K562 (cell line): ENCODE measurements at regions not wholly inside any gene's neighbourhood (a gene's known extent, or its start where the extent isn't known, plus 50 kb on each side); places are given as distances from the start of the nearest gene placed in this dataset.
A peak's percentile ranks its signal among the peaks of the same experiment; 100 is the strongest.

Experiments used
- ATAC-seq: fragments of 200-7000 bp; cut with Tn5 transposase; 3 replicates; pipeline ENCODE4 v1.9.1; 2020; ENCODE audit warnings: moderate library complexity
- BruUV-seq: library from RNA; stranded (reverse); fragments of 400-500 nt; replicated peaks from 2 replicates; lab custom pipeline; 2021; lab: Mats Ljungman, UMichigan
- CTCF ChIA-PET: fragments of 300-600 bp; formaldehyde crosslinking; extraction: SDS; loops from one replicate; lab custom pipeline; 2021; ENCODE audit warnings: low intra/inter-chr PET ratio; lab: Yijun Ruan, JAX
- POLR2A ChIA-PET: fragments of 300-600, 350-650 bp; sonication (Branson Sonifier 250); formaldehyde crosslinking; extraction: SDS; loops from one replicate; lab custom pipeline; 2021; ENCODE audit warnings: antibody characterized with exemption, inconsistent platforms; lab: Yijun Ruan, JAX
- DNase-seq, 4 experiments: peaks; one replicate each; pipeline versions ENCODE4 v3.0.0 to v3.0.0-alpha.2; 2011 to 2018; ENCODE audit warnings: low spot score in 3 of 4, mixed read lengths in 3 of 4; ENCODE audit errors: extremely low read depth in 1 of 4
- FAIRE-seq: peaks from 2 replicates; lab custom pipeline; 2011; peaks lifted over from hg19 to GRCh38; lab: Jason Lieb, UNC
- H2AFZ ChIP-seq: 2 replicates; pipeline ENCODE4 v1.6.0; 2011; ENCODE audit warnings: low read depth, low read length, control low read depth, inconsistent platforms
- H3K27ac ChIP-seq: fragments of 200-600 bp; 3 replicates; pipeline ENCODE4 v1.8.0; 2011; ENCODE audit warnings: low read depth, mild to moderate bottlenecking, control low read depth, inconsistent platforms, low read length, moderate library complexity, mixed read lengths; ENCODE audit errors: extremely low read depth
- H3K27me3 ChIP-seq, 2 experiments: fragments of 300-600 bp in 1 of 2; 2 replicates in 1 of 2; 3 replicates in 1 of 2; pipeline versions ENCODE4 v1.6.0 to v1.8.0; 2011; ENCODE audit warnings: inconsistent platforms in 2 of 2, low read length in 2 of 2, mild to moderate bottlenecking in 1 of 2, mixed read lengths in 1 of 2, moderate library complexity in 1 of 2; ENCODE audit not compliant: control insufficient read depth in 2 of 2, insufficient read depth in 2 of 2
- H3K36me3 ChIP-seq: fragments of 300-600 bp; 3 replicates; pipeline ENCODE4 v1.8.0; 2011; ENCODE audit warnings: mild to moderate bottlenecking, low read length, inconsistent platforms; ENCODE audit not compliant: control insufficient read depth, insufficient read depth
- H3K4me1 ChIP-seq, 2 experiments: fragments of 200-600 bp in 1 of 2; replicated peaks in 1 of 2; 2 replicates in 1 of 2; 3 replicates in 1 of 2; pipeline versions ENCODE4 v1.5.1 to v1.8.0; 2011; ENCODE audit warnings: inconsistent platforms in 2 of 2, low read length in 2 of 2, mild to moderate bottlenecking in 1 of 2, mixed read lengths in 1 of 2, moderate library complexity in 1 of 2; ENCODE audit not compliant: control insufficient read depth in 2 of 2, insufficient read depth in 2 of 2
- H3K4me2 ChIP-seq: 2 replicates; pipeline ENCODE4 v1.6.1; 2011; ENCODE audit warnings: low read length, control low read depth, inconsistent platforms, mixed read lengths; ENCODE audit not compliant: insufficient read depth
- H3K4me3 ChIP-seq: fragments of 200-600 bp; sonication (generic), shearing (Covaris generic); 2 replicates; pipeline ENCODE4 v1.5.1; 2016; ENCODE audit warnings: control low read depth, inconsistent platforms
- H3K79me2 ChIP-seq: fragments of 200-600 bp; 3 replicates; pipeline ENCODE4 v1.8.0; 2011; ENCODE audit warnings: low read length, inconsistent platforms; ENCODE audit not compliant: control insufficient read depth, insufficient read depth
- H3K9ac ChIP-seq, 2 experiments: 2 replicates each; pipeline versions ENCODE4 v1.6.0 to v1.6.1; 2011; ENCODE audit warnings: low read depth in 2 of 2, low read length in 2 of 2, control low read depth in 1 of 2, inconsistent platforms in 1 of 2, mild to moderate bottlenecking in 1 of 2, mixed read lengths in 1 of 2; ENCODE audit not compliant: insufficient read depth in 1 of 2
- H3K9me1 ChIP-seq: one replicate; pipeline ENCODE4 v1.6.0; 2011; ENCODE audit warnings: inconsistent platforms, mild to moderate bottlenecking, low read length, moderate library complexity; ENCODE audit not compliant: control insufficient read depth, insufficient read depth
- H3K9me3 ChIP-seq: replicated peaks from 2 replicates; pipeline ENCODE4 v1.5.1; 2011; ENCODE audit warnings: low read depth, low read length, inconsistent platforms; ENCODE audit not compliant: control insufficient read depth, insufficient read depth
- H4K20me1 ChIP-seq: replicated peaks from 2 replicates; pipeline ENCODE4 v1.6.1; 2011; ENCODE audit warnings: low read length, inconsistent platforms, mixed read lengths; ENCODE audit not compliant: control insufficient read depth, insufficient read depth
- CCNT2 ChIP-seq: IDR thresholded peaks from 2 replicates; pipeline ENCODE4 v1.6.1; 2011; ENCODE audit warnings: borderline replicate concordance, low read depth, mild to moderate bottlenecking, moderate library complexity, mixed read lengths, low read length; ENCODE audit not compliant: insufficient read length; ENCODE audit errors: extremely low read depth
- GMEB1 ChIP-seq: fragments of 250-450 bp; sonication (Bioruptor Pico); IDR thresholded peaks from 2 replicates; pipeline ENCODE4 v1.4.0; 2020; ENCODE audit warnings: mild to moderate bottlenecking
- MYBL2 ChIP-seq, 2 experiments: fragments of 450-650 bp in 1 of 2; sonication (generic) in 1 of 2; formaldehyde crosslinking in 1 of 2; IDR thresholded peaks; 2 replicates each; pipeline versions ENCODE4 v1.6.1 to v1.8.1; 2017 to 2022; ENCODE audit warnings: borderline replicate concordance in 1 of 2, inconsistent platforms in 1 of 2, low read depth in 1 of 2, mild to moderate bottlenecking in 1 of 2, missing genetic modification reagents in 1 of 2, moderate library complexity in 1 of 2
- ZBTB40 ChIP-seq, 2 experiments: fragments of 450-650 bp in 1 of 2; sonication (generic) in 1 of 2; formaldehyde crosslinking in 1 of 2; IDR thresholded peaks; 2 replicates each; pipeline versions ENCODE4 v1.7.1 to v1.9.0; 2016 to 2022; ENCODE audit warnings: inconsistent platforms in 1 of 2, mild to moderate bottlenecking in 1 of 2, missing genetic modification reagents in 1 of 2
- ZNF184 ChIP-seq: sonication (generic); formaldehyde crosslinking; IDR thresholded peaks from 2 replicates; pipeline ENCODE4 v1.5.0; 2020; ENCODE audit warnings: missing genetic modification reagents
- WGBS: fragments of 100-300 bp; shearing (Covaris generic); methylation state at CpG from one replicate; pipeline ENCODE4 v1.1.6; 2016; ENCODE audit warnings: low coverage, mixed read lengths; ENCODE audit not compliant: insufficient coverage; ENCODE audit errors: missing lambda C conversion rate; 5-methylcytosine and 5-hydroxymethylcytosine counted together
- in situ Hi-C: fragments of 300-500 bp; cut with MboI; formaldehyde crosslinking; loops from 4 replicates; pipeline ENCODE4 v1.15.0; 2018; ENCODE audit warnings: inconsistent platforms, mixed read lengths
- intact Hi-C: fragments of 100-400 bp; cut with micrococcal nuclease; formaldehyde crosslinking; loops from 2 replicates; pipeline ENCODE4 v1.14.2; 2022
- TF ChIP-seq, protein P1 (sequence below): sonication (generic); formaldehyde crosslinking; IDR thresholded peaks from 2 replicates; pipeline ENCODE4 v1.8.0; 2022; ENCODE audit warnings: mild to moderate bottlenecking, low read depth, missing genetic modification reagents
- TF ChIP-seq, protein P2 (sequence below): fragments of 250-450 bp; sonication (Bioruptor Pico); IDR thresholded peaks from 2 replicates; pipeline ENCODE4 v1.5.0; 2021

DNA sequence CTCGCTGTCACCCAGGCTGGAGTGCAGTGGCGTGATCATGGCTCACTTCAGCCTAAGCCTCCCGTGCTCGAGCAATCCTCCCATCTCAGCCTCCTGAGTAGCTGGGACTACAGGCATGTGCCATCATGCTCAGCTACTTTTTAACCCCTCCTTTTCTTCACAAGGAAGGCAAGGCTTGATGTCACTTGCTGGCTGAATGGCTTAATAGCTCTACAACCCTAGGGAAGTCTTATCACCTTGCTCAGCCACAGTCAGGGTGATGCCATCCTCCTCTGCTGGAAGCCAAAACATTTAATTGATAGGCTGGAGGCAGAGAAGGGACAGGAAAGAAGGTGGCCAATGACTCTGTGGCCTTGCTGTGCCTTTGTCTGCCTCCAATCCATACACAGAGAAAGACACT lies 131.9 kb downstream of the MED15 start:
- Histone ChIP-seq H3K79me2 (no peaks in the 10 kb centered on the region), H3K9ac (no peak overlapping the region), H3K27me3 (peaks cover 28 to 48% of the 10 kb centered on the region in 2 experiments), H2AFZ (no peak overlapping the region), H3K9me1 (peaks cover 3% of the 10 kb centered on the region), H3K9me3 (0 out of 2 replicates have a peak, but pooled peaks cover 4% of the 10 kb centered on the region), H3K36me3 (no peaks in the 10 kb centered on the region), H3K27ac (no peak overlapping the region), H3K4me3 (no peak overlapping the region), H3K4me1 (peaks cover 0 to 7% of the 10 kb centered on the region in 2 experiments; a peak in 2 of 5 replicates), H4K20me1 (peaks cover 22% of the 10 kb centered on the region; the same call in 1 of the 2 replicates), H3K4me2 (no peak overlapping the region)
- DNase-seq: no peak
- ChIA-PET POLR2A (interaction anchor here (1.0 to 15.5 kb wide), 4 partner anchors 9 to 34 kb away, joined by 4 to 234 read pairs (median 8); no protein-coding TSS in a partner anchor), CTCF (no interaction called here)
- FAIRE-seq: no peak
- ATAC-seq: no peak
- in situ Hi-C loops (no loop called here), intact Hi-C loops (no loop called here)
- no TSS peak for BruUV-seq
- 6% methylated on average over 4 of the region's 4 CpGs for WGBS
- TF ChIP-seq CCNT2: no peak
- TF ChIP-seq ZBTB40 (IDR thresholded peaks at IDR 0.05): no peak
- TF ChIP-seq ZBTB40 (CRISPR knock-in tag; IDR thresholded peaks at IDR 0.05): peak; percentile 67
- TF ChIP-seq, protein P1, sequence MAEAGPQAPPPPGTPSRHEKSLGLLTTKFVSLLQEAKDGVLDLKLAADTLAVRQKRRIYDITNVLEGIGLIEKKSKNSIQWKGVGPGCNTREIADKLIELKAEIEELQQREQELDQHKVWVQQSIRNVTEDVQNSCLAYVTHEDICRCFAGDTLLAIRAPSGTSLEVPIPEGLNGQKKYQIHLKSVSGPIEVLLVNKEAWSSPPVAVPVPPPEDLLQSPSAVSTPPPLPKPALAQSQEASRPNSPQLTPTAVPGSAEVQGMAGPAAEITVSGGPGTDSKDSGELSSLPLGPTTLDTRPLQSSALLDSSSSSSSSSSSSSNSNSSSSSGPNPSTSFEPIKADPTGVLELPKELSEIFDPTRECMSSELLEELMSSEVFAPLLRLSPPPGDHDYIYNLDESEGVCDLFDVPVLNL (CRISPR knock-in tag): 0 out of 2 replicates have a peak, but pooled peaks have one; percentile 6
- TF ChIP-seq, protein P2, sequence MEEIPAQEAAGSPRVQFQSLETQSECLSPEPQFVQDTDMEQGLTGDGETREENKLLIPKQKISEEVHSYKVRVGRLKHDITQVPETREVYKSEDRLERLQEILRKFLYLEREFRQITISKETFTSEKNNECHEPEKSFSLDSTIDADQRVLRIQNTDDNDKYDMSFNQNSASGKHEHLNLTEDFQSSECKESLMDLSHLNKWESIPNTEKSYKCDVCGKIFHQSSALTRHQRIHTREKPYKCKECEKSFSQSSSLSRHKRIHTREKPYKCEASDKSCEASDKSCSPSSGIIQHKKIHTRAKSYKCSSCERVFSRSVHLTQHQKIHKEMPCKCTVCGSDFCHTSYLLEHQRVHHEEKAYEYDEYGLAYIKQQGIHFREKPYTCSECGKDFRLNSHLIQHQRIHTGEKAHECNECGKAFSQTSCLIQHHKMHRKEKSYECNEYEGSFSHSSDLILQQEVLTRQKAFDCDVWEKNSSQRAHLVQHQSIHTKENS: no peak
- 0 out of 2 replicates have a peak, but pooled peaks have one; percentile 36 for TF ChIP-seq ZNF184
- no peak for TF ChIP-seq MYBL2 (IDR thresholded peaks at IDR 0.05; ENCODE audit: low read depth)
- TF ChIP-seq MYBL2 (CRISPR knock-in tag; IDR thresholded peaks at IDR 0.05; ENCODE audit: borderline replicate concordance): 0 out of 2 replicates have a peak, but pooled peaks have one; percentile 18
- no peak for TF ChIP-seq GMEB1 (CRISPR knock-in tag)
